ENCODE measurements at regions not wholly inside any gene's neighbourhood (a gene's known extent, or its start where the extent isn't known, plus 50 kb on each side); places are given as distances from the start of the nearest gene placed in this dataset.

GRCh38 chr2:16552202-16552601 lies 113.4 kb downstream of the CYRIA start:
- no peak for DNase-seq
- Histone ChIP-seq H3K4me1 (no peaks in the 10 kb centered on the region), H3K27me3 (replicated peaks in 1 of 7) (no peaks in the 10 kb centered on the region), H3K9me3 (no peaks in the 10 kb centered on the region), H3K4me3 (no peak overlapping the region), H3K36me3 (peaks cover 0 to 81% (median 58%) of the 10 kb centered on the region in 6 donors), H3K27ac (no peak overlapping the region)
- intact Hi-C loops (cut with DNase I; ENCODE audit: low total_unique reads), result loop anchor here (10.0 kb wide), 1 partner anchor 203 kb away; no protein-coding TSS in a partner anchor
- 80 to 90% (median 88%) methylated on average over 4 of the region's 4 CpGs for WGBS, 5 donors
- TF ChIP-seq, protein P1, sequence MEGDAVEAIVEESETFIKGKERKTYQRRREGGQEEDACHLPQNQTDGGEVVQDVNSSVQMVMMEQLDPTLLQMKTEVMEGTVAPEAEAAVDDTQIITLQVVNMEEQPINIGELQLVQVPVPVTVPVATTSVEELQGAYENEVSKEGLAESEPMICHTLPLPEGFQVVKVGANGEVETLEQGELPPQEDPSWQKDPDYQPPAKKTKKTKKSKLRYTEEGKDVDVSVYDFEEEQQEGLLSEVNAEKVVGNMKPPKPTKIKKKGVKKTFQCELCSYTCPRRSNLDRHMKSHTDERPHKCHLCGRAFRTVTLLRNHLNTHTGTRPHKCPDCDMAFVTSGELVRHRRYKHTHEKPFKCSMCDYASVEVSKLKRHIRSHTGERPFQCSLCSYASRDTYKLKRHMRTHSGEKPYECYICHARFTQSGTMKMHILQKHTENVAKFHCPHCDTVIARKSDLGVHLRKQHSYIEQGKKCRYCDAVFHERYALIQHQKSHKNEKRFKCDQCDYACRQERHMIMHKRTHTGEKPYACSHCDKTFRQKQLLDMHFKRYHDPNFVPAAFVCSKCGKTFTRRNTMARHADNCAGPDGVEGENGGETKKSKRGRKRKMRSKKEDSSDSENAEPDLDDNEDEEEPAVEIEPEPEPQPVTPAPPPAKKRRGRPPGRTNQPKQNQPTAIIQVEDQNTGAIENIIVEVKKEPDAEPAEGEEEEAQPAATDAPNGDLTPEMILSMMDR (IDR thresholded peaks at IDR 0.05 in 8 of 11, conservative IDR thresholded peaks at IDR 0.05 in 3 of 11), result no peak
- TF ChIP-seq POLR2A (IDR thresholded peaks at IDR 0.05), result no peak
- TF ChIP-seq POLR2AphosphoS5 (IDR thresholded peaks at IDR 0.05), result no peak

GRCh38 chr2:16548036-16548435 lies 117.6 kb downstream of the CYRIA start:
- intact Hi-C loops (cut with DNase I; ENCODE audit: low total_unique reads), result no loop called here
- H3K27ac ChIP-seq, result no peak overlapping the region
- H3K27me3 ChIP-seq (replicated peaks in 1 of 7), result no peaks in the 10 kb centered on the region
- no peaks in the 10 kb centered on the region for H3K4me1 ChIP-seq
- peaks cover 0 to 40% (median 24%) of the 10 kb centered on the region in 6 donors for H3K36me3 ChIP-seq
- DNase-seq, result no peak
- H3K9me3 ChIP-seq, result no peaks in the 10 kb centered on the region
- TF ChIP-seq POLR2A (IDR thresholded peaks at IDR 0.05), result no peak
- TF ChIP-seq, protein P1 (IDR thresholded peaks at IDR 0.05 in 8 of 11, conservative IDR thresholded peaks at IDR 0.05 in 3 of 11), result no peak
- no peak for TF ChIP-seq POLR2AphosphoS5 (IDR thresholded peaks at IDR 0.05)
- H3K4me3 ChIP-seq, result no peak overlapping the region
- 50 to 85% (median 65%) methylated on average over 2 of the region's 2 CpGs for WGBS, 5 donors

GRCh38 chr2:16546128-16546754 lies 119.4 kb downstream of the CYRIA start:
- H3K4me1 ChIP-seq, result no peaks in the 10 kb centered on the region
- H3K4me3 ChIP-seq, result no peak overlapping the region
- no peaks in the 10 kb centered on the region for H3K27me3 ChIP-seq (replicated peaks in 1 of 7)
- H3K9me3 ChIP-seq, result no peaks in the 10 kb centered on the region
- H3K27ac ChIP-seq, result no peak overlapping the region
- TF ChIP-seq, protein P1 (IDR thresholded peaks at IDR 0.05 in 8 of 11, conservative IDR thresholded peaks at IDR 0.05 in 3 of 11), result no peak
- peak in 1 of 3 donors; percentile 34 for TF ChIP-seq POLR2AphosphoS5 (IDR thresholded peaks at IDR 0.05)
- DNase-seq, result no peak
- 67 to 77% (median 69%) methylated on average over 2 of the region's 2 CpGs for WGBS, 5 donors
- peaks cover 0 to 22% (median 8%) of the 10 kb centered on the region in 6 donors for H3K36me3 ChIP-seq
- intact Hi-C loops (cut with DNase I; ENCODE audit: low total_unique reads), result no loop called here

- H3K27me3 ChIP-seq (replicated peaks in 1 of 7), result peaks cover 0 to 14% (median 0%) of the 10 kb centered on the region in 7 donors
- intact Hi-C loops (cut with DNase I; ENCODE audit: low total_unique reads), result no loop called here
- WGBS, 5 donors, result 70 to 81% (median 74%) methylated on average over 3 of the region's 3 CpGs
- H3K36me3 ChIP-seq, result no peaks in the 10 kb centered on the region
- no peaks in the 10 kb centered on the region for H3K4me1 ChIP-seq
- no peaks in the 10 kb centered on the region for H3K9me3 ChIP-seq
- no peak overlapping the region for H3K4me3 ChIP-seq
- no peak for TF ChIP-seq POLR2A (IDR thresholded peaks at IDR 0.05)
- TF ChIP-seq, protein P1 (IDR thresholded peaks at IDR 0.05 in 8 of 11, conservative IDR thresholded peaks at IDR 0.05 in 3 of 11), result no peak
- TF ChIP-seq POLR2AphosphoS5 (IDR thresholded peaks at IDR 0.05), result no peak
- H3K27ac ChIP-seq, result no peak overlapping the region
- no peak for DNase-seq
Observed at GRCh38 chr2:16538707-16539106, 126.9 kb downstream of the CYRIA start.
